ENCODE measurements at regions not wholly inside any gene's neighbourhood (a gene's known extent, or its start where the extent isn't known, plus 50 kb on each side); places are given as distances from the start of the nearest gene placed in this dataset.

DNA sequence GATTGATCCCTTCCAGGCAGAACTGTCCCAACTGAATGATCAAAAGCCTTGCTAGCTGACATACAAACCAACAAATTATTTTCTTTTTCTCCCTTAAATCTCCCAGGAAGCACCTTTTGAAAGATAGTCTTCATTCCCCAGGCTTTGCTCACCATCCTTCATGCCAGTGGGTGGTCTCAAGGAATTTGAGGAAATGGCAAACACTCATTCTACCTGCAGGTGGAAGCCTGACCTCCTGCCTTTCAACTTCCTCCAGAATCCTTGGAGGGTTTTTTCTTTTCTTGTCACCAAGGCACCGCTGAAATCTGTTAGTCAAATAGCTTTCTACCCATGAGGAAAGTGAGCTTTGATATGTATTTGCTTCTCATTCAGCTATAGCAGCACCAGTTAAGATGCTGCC lies 128.5 kb downstream of the WIF1 start:
- H3K79me2 ChIP-seq (ENCODE audit: control insufficient read depth, insufficient read depth, low read length), result no peaks in the 10 kb centered on the region
- no peaks in the 10 kb centered on the region for H3K4me1 ChIP-seq (ENCODE audit: control insufficient read depth, insufficient read depth, low read length)
- SMC1A ChIA-PET (ENCODE audit: uncharacterized antibody, unreplicated experiment), result no interaction called here
- no peaks in the 10 kb centered on the region for H3K36me3 ChIP-seq (ENCODE audit: control insufficient read depth in 2 of 2, insufficient read depth in 2 of 2, low read length in 1 of 2)
- ATAC-seq (no peak), FAIRE-seq (no peak), DNase-seq (ENCODE audit: low read depth, low spot score) (no peak)
- POLR2A ChIA-PET, result no interaction called here
- H3K9me3 ChIP-seq (replicated peaks; ENCODE audit: control insufficient read depth, insufficient read depth, low read length), result no peaks in the 10 kb centered on the region
- in situ Hi-C loops (cut with MboI) (no loop called here), intact Hi-C loops (cut with micrococcal nuclease; ENCODE audit: unreplicated experiment) (no loop called here)
- H3K27ac ChIP-seq (ENCODE audit: control insufficient read depth, insufficient read depth), result no peak overlapping the region
- no peak overlapping the region for H3K9ac ChIP-seq (ENCODE audit: control insufficient read depth, insufficient read depth, low read length)
- BruUV-seq (replicated peaks), result no TSS peak
- TF ChIP-seq MYB (IDR thresholded peaks at IDR 0.05; ENCODE audit: borderline replicate concordance, low read depth, low read length), result no peak
- TF ChIP-seq SIX5 (IDR thresholded peaks at IDR 0.05; ENCODE audit: low read depth, low read length, severe bottlenecking), result no peak
- CTCF ChIA-PET, result no interaction called here
- H3K4me3 ChIP-seq, result no peak overlapping the region
- 0% methylated on average over 1 of the region's 1 CpG for WGBS (ENCODE audit: insufficient coverage, insufficient replicate concordance, low lambda C conversion rate, missing lambda C conversion rate)
- H4K20me1 ChIP-seq (ENCODE audit: control insufficient read depth, insufficient read depth), result no peaks in the 10 kb centered on the region
- H3K27me3 ChIP-seq (replicated peaks in 1 of 2; ENCODE audit: control insufficient read depth in 2 of 2, insufficient read depth in 2 of 2, low read length in 1 of 2), result no peaks in the 10 kb centered on the region
- no peak overlapping the region for H3K4me2 ChIP-seq (ENCODE audit: control insufficient read depth, insufficient read depth)
- RAD21 ChIA-PET (ENCODE audit: unreplicated experiment), result no interaction called here
- no peak overlapping the region for H2AFZ ChIP-seq (ENCODE audit: control insufficient read depth, low read depth, low read length)

DNA sequence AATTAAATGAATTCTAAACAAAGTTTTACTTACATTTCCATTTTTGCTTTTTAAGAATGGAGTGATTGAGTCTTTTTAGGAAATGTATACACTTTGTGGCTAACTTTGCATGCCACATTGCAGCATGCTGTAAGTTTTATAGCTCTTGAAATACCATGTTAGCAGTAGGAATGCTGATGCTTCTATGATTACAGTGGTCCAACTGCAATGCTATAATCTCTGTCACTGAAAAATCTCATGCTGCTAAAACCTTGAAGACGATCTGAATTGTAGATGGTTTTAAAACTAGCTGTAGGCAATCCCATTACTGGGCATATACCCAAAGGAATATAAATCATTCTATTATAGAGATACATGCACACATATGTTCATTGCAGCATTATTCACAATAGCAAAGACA lies 127.6 kb downstream of the WIF1 start:
- 0% methylated on average over 1 of the region's 1 CpG for WGBS (ENCODE audit: insufficient coverage, insufficient replicate concordance, low lambda C conversion rate, missing lambda C conversion rate)
- SMC1A ChIA-PET (ENCODE audit: uncharacterized antibody, unreplicated experiment), result no interaction called here
- RAD21 ChIA-PET (ENCODE audit: unreplicated experiment), result no interaction called here

More for the DNA sequence above, 127.6 kb downstream of the WIF1 start:
- Histone ChIP-seq H3K27ac (ENCODE audit: control insufficient read depth, insufficient read depth) (no peak overlapping the region), H3K27me3 (replicated peaks in 1 of 2; ENCODE audit: control insufficient read depth in 2 of 2, insufficient read depth in 2 of 2, low read length in 1 of 2) (no peaks in the 10 kb centered on the region), H3K9ac (ENCODE audit: control insufficient read depth, insufficient read depth, low read length) (no peak overlapping the region), H3K4me2 (ENCODE audit: control insufficient read depth, insufficient read depth) (no peak overlapping the region), H3K4me3 (no peak overlapping the region), H3K4me1 (ENCODE audit: control insufficient read depth, insufficient read depth, low read length) (no peaks in the 10 kb centered on the region), H2AFZ (ENCODE audit: control insufficient read depth, low read depth, low read length) (no peak overlapping the region), H4K20me1 (ENCODE audit: control insufficient read depth, insufficient read depth) (no peaks in the 10 kb centered on the region), H3K79me2 (ENCODE audit: control insufficient read depth, insufficient read depth, low read length) (no peaks in the 10 kb centered on the region), H3K36me3 (ENCODE audit: control insufficient read depth in 2 of 2, insufficient read depth in 2 of 2, low read length in 1 of 2) (no peaks in the 10 kb centered on the region), H3K9me3 (replicated peaks; ENCODE audit: control insufficient read depth, insufficient read depth, low read length) (no peaks in the 10 kb centered on the region)
- ATAC-seq (no peak), FAIRE-seq (no peak), DNase-seq (ENCODE audit: low read depth, low spot score) (no peak)
- TF ChIP-seq, protein P1, sequence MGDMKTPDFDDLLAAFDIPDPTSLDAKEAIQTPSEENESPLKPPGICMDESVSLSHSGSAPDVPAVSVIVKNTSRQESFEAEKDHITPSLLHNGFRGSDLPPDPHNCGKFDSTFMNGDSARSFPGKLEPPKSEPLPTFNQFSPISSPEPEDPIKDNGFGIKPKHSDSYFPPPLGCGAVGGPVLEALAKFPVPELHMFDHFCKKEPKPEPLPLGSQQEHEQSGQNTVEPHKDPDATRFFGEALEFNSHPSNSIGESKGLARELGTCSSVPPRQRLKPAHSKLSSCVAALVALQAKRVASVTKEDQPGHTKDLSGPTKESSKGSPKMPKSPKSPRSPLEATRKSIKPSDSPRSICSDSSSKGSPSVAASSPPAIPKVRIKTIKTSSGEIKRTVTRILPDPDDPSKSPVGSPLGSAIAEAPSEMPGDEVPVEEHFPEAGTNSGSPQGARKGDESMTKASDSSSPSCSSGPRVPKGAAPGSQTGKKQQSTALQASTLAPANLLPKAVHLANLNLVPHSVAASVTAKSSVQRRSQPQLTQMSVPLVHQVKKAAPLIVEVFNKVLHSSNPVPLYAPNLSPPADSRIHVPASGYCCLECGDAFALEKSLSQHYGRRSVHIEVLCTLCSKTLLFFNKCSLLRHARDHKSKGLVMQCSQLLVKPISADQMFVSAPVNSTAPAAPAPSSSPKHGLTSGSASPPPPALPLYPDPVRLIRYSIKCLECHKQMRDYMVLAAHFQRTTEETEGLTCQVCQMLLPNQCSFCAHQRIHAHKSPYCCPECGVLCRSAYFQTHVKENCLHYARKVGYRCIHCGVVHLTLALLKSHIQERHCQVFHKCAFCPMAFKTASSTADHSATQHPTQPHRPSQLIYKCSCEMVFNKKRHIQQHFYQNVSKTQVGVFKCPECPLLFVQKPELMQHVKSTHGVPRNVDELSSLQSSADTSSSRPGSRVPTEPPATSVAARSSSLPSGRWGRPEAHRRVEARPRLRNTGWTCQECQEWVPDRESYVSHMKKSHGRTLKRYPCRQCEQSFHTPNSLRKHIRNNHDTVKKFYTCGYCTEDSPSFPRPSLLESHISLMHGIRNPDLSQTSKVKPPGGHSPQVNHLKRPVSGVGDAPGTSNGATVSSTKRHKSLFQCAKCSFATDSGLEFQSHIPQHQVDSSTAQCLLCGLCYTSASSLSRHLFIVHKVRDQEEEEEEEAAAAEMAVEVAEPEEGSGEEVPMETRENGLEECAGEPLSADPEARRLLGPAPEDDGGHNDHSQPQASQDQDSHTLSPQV (IDR thresholded peaks at IDR 0.05), result no peak
- TF ChIP-seq, protein P2, sequence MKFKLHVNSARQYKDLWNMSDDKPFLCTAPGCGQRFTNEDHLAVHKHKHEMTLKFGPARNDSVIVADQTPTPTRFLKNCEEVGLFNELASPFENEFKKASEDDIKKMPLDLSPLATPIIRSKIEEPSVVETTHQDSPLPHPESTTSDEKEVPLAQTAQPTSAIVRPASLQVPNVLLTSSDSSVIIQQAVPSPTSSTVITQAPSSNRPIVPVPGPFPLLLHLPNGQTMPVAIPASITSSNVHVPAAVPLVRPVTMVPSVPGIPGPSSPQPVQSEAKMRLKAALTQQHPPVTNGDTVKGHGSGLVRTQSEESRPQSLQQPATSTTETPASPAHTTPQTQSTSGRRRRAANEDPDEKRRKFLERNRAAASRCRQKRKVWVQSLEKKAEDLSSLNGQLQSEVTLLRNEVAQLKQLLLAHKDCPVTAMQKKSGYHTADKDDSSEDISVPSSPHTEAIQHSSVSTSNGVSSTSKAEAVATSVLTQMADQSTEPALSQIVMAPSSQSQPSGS (IDR thresholded peaks at IDR 0.05; ENCODE audit: low read length), result no peak
- TF ChIP-seq, protein P3, sequence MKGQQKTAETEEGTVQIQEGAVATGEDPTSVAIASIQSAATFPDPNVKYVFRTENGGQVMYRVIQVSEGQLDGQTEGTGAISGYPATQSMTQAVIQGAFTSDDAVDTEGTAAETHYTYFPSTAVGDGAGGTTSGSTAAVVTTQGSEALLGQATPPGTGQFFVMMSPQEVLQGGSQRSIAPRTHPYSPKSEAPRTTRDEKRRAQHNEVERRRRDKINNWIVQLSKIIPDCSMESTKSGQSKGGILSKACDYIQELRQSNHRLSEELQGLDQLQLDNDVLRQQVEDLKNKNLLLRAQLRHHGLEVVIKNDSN (IDR thresholded peaks at IDR 0.05; ENCODE audit: borderline replicate concordance, extremely low read length, insufficient read depth, low read depth, low read length), result no peak
- TF ChIP-seq ATF7 (IDR thresholded peaks at IDR 0.05; ENCODE audit: low read depth), result no peak
- TF ChIP-seq, protein P4, sequence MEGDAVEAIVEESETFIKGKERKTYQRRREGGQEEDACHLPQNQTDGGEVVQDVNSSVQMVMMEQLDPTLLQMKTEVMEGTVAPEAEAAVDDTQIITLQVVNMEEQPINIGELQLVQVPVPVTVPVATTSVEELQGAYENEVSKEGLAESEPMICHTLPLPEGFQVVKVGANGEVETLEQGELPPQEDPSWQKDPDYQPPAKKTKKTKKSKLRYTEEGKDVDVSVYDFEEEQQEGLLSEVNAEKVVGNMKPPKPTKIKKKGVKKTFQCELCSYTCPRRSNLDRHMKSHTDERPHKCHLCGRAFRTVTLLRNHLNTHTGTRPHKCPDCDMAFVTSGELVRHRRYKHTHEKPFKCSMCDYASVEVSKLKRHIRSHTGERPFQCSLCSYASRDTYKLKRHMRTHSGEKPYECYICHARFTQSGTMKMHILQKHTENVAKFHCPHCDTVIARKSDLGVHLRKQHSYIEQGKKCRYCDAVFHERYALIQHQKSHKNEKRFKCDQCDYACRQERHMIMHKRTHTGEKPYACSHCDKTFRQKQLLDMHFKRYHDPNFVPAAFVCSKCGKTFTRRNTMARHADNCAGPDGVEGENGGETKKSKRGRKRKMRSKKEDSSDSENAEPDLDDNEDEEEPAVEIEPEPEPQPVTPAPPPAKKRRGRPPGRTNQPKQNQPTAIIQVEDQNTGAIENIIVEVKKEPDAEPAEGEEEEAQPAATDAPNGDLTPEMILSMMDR (IDR thresholded peaks at IDR 0.05 in 2 of 3, conservative IDR thresholded peaks at IDR 0.05 in 1 of 3; ENCODE audit: control insufficient read depth in 2 of 3, extremely low read depth in 1 of 3, insufficient read depth in 1 of 3, low read depth in 3 of 3, low read length in 3 of 3), result no peak
- in situ Hi-C loops (cut with MboI), result no loop called here
- ChIA-PET POLR2A (no interaction called here), CTCF (no interaction called here)
- no TSS peak for BruUV-seq (replicated peaks)
- intact Hi-C loops (cut with micrococcal nuclease; ENCODE audit: unreplicated experiment), result no loop called here
